Activated T-cell treated with anti-CD3 and anti-CD28 coated beads, Interleukin-2, amount 50 U/mL, for 48 hours (primary cell): ENCODE measurements at regions not wholly inside any gene's neighbourhood (a gene's known extent, or its start where the extent isn't known, plus 50 kb on each side); places are given as distances from the start of the nearest gene placed in this dataset.
"Not testable (repeated sequence)": the region's sequence is repeated elsewhere in the genome, so short reads cannot be mapped to it uniquely, and the experiment has no call there.

Source experiments
- DNase-seq, 2 experiments: peaks; one replicate each; pipeline ENCODE4 v3.0.0-alpha.2; 2020

- DNase-seq = no peak
Observed at GRCh38 chr2:175601969-175602368, 400.1 kb downstream of the LNPK start.

GRCh38 chr2:175599966-175600831 is 401.9 kb downstream of the LNPK start:
- no peak for DNase-seq

GRCh38 chr2:175597286-175597685 is 404.8 kb downstream of the LNPK start:
- no peak for DNase-seq

DNA sequence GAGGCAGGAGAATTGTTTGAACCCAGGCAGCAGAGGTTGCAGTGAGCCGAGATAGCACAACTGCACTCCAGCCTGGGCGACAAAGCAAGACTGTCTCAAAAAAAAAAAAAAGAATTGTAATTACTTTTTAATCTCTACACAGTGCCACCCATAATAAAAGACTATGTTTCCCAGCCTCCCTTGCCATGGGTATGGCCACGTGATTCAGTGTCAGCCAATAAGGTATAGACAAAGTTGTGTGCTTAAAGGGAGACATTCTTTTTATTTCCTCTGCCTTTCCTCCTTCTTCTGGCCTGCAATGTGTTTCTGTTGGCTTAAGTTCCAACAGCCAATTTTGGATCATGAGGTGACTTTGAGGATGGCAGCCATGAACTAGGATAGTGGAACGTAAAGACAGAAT is 406.9 kb downstream of the LNPK start:
- no peak for DNase-seq

DNA sequence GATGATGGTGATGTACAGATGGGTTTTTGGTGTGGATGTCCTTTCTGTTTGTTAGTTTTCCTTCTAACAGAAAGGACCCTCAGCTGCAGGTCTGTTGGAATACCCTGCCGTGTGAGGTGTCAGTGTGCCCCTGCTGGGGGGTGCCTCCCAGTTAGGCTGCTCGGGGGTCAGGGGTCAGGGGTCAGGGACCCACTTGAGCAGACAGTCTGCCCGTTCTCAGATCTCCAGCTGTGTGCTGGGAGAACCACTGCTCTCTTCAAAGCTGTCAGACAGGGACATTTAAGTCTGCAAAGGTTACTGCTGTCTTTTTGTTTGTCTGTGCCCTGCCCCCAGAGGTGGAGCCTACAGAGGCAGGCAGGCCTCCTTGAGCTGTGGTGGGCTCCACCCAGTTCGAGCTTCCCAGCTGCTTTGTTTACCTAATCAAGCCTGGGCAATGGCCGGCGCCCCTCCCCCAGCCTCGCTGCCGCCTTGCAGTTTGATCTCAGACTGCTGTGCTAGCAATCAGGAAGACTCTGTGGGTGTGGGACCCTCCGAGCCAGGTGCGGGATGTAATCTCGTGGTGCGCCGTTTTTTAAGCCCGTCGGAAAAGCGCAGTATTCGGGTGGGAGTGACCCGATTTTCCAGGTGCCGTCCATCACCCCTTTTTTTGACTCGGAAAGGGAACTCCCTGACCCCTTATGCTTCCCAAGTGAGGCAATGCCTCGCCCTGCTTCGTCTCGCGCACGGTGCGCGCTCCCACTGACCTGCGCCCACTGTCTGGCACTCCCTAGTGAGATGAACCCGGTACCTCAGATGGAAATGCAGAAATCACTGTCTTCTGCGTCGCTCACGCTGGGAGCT is 408.2 kb downstream of the LNPK start:
- DNase-seq = not testable (repeated sequence)

- DNase-seq = not testable (repeated sequence)
Observed at GRCh38 chr2:175588213-175588612, 406.7 kb upstream of the ATP5MC3 start.

DNA sequence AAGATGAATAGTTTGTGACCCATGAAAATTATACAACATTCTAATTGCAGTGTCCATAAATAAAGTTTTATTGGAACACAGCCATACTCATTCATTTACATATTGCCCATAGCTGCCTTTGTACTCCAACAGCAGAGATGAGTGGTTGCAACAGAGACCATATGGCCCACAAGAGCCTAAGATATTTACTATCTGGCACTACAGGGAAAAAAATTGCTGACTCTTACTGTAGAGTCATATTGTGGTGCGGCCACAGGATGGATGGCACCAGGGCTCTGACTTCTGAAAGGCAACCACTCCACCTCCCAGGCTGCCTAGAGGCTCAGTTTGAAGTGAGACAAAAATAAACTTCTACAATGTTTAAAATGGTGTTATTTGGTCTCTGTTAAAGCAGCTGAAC is 404.0 kb upstream of the ATP5MC3 start:
- no peak for DNase-seq

- no peak for DNase-seq
Observed at GRCh38 chr2:175580652-175581051, 399.1 kb upstream of the ATP5MC3 start.

- DNase-seq = no peak
Observed at GRCh38 chr2:175579646-175580045, 398.1 kb upstream of the ATP5MC3 start.

GRCh38 chr2:175577368-175577970 is 396.0 kb upstream of the ATP5MC3 start:
- no peak for DNase-seq

- no peak for DNase-seq
Observed at GRCh38 chr2:175576875-175577274, 395.4 kb upstream of the ATP5MC3 start.

DNA sequence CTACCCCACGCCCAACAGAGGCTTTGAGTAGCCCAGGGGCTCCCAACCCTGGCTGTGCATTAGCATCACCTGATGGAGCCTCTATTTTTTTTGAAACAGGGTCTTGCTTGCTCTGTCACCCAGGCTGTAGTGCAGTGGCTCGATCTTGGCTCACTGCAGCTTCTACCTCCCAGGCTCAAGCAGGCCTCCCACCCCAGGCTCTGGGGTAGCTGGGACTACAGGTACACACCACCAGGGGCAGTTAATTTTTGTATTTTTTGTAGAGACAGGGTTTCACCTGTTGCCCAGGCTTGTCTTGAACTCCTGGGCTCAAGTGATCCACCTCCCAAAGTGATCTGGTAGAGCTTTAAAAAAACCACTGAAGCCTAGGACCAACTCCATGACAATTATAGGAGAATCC is 394.8 kb upstream of the ATP5MC3 start:
- no peak for DNase-seq

- DNase-seq = no peak
Observed at GRCh38 chr2:175575346-175576258, 394.1 kb upstream of the ATP5MC3 start.

- no peak for DNase-seq
Observed at GRCh38 chr2:175574069-175574468, 392.6 kb upstream of the ATP5MC3 start.

- DNase-seq = no peak
Observed at GRCh38 chr2:175571078-175571653, 389.7 kb upstream of the ATP5MC3 start.

DNA sequence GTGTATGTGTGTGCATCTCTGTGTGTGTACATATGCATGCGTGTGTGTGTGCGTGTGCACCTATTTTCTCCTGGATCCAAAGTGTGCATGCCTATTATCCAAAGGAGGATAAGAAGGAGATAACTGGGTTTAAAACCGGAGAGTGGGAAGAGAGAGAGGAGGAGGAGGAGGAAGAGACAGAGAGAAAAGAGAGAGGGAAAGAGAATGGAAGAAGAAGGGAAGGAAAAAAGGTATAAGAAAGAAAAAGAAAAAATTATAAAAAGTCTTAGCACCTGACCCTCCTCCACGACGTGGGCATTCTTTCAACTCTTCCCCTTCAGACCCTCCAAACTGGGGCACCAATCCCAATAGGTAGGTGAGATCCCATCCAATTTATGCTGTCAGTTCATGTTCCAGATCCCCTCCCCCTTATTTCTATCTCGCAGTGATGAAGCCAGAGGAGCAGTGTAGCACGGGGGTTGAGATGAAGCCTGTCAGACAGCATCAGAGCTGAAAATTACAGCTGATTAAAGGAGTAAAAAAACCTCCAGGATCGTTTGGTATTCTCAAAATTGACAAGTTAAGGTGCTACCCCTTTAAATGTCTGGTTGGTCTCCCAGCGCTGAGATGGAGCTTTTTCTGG is 386.7 kb upstream of the ATP5MC3 start:
- no peak for DNase-seq

DNA sequence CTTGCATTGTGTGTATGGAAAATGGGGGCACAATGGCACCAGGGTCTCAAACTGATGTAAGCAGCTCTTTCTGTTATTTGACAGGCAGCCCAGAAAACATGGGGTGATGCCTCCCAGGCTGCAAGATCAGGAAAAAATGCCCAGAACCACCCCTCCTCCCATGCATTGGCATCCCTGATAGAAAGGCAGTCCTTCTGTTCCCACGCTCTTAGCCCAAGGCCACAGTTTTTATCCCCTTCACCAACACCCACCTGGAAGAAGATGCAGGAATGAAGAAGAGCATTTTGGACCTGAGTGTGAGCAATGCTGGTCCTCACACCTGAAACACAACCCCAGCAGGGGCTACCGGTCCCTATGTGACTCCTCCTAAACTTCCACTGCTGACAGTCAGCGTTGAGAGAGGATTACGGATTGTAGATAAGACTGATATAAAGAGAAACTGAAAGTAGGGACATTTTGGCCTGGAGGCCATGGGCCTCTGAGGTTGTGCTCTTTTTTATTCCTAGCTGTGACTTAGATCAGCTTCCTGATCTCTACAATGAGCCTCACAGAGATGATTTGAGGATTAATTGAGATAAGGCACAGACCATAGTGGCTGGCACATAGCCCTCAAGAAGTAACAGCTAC is 386.0 kb upstream of the ATP5MC3 start:
- no peak for DNase-seq

- DNase-seq = no peak
Observed at GRCh38 chr2:175560521-175561169, 379.1 kb upstream of the ATP5MC3 start.

DNA sequence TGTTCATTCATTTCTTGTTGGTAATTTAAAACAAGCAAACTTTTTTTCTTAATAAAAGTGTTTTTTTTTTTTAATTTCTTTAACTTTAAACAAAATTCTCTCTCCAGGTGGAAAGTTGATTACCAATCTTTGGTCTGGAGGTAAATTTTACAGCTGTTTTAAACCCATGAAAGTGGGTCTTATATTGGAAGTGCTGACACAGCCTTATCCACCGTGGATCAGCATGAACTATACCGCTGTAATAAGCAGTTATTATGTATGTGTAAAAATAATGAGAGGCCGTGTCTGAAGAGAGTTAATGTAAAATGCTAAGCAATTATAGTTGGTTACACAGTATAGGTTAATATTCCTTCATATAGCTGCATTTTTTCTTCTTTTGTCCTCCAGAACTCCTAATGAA is 378.1 kb upstream of the ATP5MC3 start:
- no peak for DNase-seq

DNA sequence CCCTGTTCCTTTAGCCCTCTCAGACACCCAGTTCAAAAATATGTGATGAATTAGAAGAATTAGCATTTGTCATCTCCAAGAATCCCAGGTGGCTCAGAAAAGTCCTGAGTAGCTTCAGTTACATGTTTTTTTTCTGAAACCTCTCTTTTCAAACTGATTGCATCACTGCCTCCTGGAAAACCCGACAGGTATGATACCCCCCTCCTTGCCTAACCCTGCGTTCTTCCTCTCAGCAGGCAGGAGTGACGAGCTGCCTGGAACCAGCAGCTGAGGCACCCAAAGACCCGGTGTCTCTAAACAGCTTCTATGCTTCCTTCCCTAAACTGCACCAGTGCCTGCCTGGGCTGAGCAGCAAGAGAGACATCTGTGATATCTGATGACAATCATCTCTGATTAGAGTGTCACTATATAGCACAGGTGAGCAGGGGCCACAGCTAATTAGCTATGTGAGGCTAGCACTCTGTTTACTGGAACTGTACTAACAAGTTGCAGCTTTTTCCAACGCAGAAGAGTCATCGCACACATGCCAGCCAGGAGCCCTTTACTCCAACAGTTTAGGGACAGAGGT is 376.4 kb upstream of the ATP5MC3 start:
- no peak for DNase-seq
